ENCODE measurements at regions not wholly inside any gene's neighbourhood (a gene's known extent, or its start where the extent isn't known, plus 50 kb on each side); places are given as distances from the start of the nearest gene placed in this dataset.

DNA sequence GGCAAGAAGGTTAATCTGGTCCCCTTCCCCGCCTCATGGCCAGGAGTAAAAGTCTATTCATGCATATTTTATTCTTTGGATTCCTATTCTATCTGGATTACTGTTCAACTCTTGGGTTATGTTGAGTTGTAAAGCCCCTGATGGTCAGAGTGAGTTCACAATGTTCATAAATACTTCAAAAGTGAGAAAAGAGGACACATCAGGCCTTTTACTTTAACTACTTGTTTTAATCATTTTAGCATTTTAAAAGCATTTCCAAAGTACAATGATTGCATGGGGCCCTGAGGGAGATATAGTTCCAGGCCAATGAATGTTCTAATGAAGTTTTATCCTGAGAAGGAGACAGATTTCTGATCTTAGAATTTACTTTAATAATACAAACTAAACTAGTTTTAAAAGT, 93.9 kb downstream of the BOD1 start:
- FAIRE-seq (no peak), DNase-seq (ENCODE audit: low read depth, low spot score) (no peak)
- Histone ChIP-seq H3K4me2 (ENCODE audit: insufficient read depth, low read length) (no peak overlapping the region), H4K20me1 (replicated peaks; ENCODE audit: control insufficient read depth, extremely low read depth, insufficient read depth, low read length) (no peaks in the 10 kb centered on the region), H3K4me3 (replicated peaks in 1 of 3; ENCODE audit: insufficient read depth in 1 of 3, low read depth in 1 of 3, low read length in 3 of 3) (no peak overlapping the region), H3K9me3 (replicated peaks; ENCODE audit: control insufficient read depth, insufficient read depth, low read length) (no peaks in the 10 kb centered on the region), H3K27ac (ENCODE audit: insufficient read depth, low read depth, low read length) (no peak overlapping the region), H3K79me2 (ENCODE audit: control insufficient read depth, insufficient read depth, low read length) (no peaks in the 10 kb centered on the region), H3K4me1 (ENCODE audit: control insufficient read depth, extremely low read depth, insufficient read depth, low read length) (no peaks in the 10 kb centered on the region), H3K9me1 (replicated peaks; ENCODE audit: control insufficient read depth, extremely low read depth, insufficient read depth, low read length) (no peaks in the 10 kb centered on the region), H3K27me3 (ENCODE audit: control insufficient read depth in 2 of 2, insufficient read depth in 2 of 2, low read length in 2 of 2) (no peaks in the 10 kb centered on the region), H3K36me3 (ENCODE audit: control insufficient read depth in 2 of 2, extremely low read depth in 1 of 2, insufficient read depth in 2 of 2, low read length in 2 of 2) (no peaks in the 10 kb centered on the region), H2AFZ (ENCODE audit: low read depth, low read length) (no peak overlapping the region), H3K9ac (replicated peaks; ENCODE audit: extremely low read depth, insufficient read depth, low read length) (no peak overlapping the region)
- CTCF ChIA-PET = no interaction called here
- POLR2A ChIA-PET = no interaction called here
- TF ChIP-seq JUN (IDR thresholded peaks at IDR 0.05; ENCODE audit: borderline replicate concordance, insufficient read depth, insufficient read length, low read depth) (no peak), POLR2AphosphoS5 (IDR thresholded peaks at IDR 0.05; ENCODE audit: insufficient read depth, low read depth, low read length) (no peak), GATA2 (IDR thresholded peaks at IDR 0.05; ENCODE audit: insufficient read depth, insufficient read length, low read depth, low read length) (no peak), POLR2A (IDR thresholded peaks at IDR 0.05; ENCODE audit: low read depth, low read length) (no peak), FOS (IDR thresholded peaks at IDR 0.05; ENCODE audit: borderline replicate concordance, insufficient read depth, low read length) (no peak)
- TF ChIP-seq, protein P1, sequence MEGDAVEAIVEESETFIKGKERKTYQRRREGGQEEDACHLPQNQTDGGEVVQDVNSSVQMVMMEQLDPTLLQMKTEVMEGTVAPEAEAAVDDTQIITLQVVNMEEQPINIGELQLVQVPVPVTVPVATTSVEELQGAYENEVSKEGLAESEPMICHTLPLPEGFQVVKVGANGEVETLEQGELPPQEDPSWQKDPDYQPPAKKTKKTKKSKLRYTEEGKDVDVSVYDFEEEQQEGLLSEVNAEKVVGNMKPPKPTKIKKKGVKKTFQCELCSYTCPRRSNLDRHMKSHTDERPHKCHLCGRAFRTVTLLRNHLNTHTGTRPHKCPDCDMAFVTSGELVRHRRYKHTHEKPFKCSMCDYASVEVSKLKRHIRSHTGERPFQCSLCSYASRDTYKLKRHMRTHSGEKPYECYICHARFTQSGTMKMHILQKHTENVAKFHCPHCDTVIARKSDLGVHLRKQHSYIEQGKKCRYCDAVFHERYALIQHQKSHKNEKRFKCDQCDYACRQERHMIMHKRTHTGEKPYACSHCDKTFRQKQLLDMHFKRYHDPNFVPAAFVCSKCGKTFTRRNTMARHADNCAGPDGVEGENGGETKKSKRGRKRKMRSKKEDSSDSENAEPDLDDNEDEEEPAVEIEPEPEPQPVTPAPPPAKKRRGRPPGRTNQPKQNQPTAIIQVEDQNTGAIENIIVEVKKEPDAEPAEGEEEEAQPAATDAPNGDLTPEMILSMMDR (IDR thresholded peaks at IDR 0.05; ENCODE audit: extremely low read depth in 1 of 2, insufficient read depth in 1 of 2, low read depth in 1 of 2, low read length in 2 of 2) = no peak
- dilution Hi-C loops (cut with MboI; ENCODE audit: extremely low pct_ligation_motif_present, low sequenced_read_pairs) (no loop called here), intact Hi-C loops (cut with micrococcal nuclease) (no loop called here)
- BruUV-seq (replicated peaks) = no TSS peak

GRCh38 chr5:173518856-173519255, 97.6 kb downstream of the BOD1 start:
- H3K36me3 ChIP-seq (ENCODE audit: control insufficient read depth in 2 of 2, extremely low read depth in 1 of 2, insufficient read depth in 2 of 2, low read length in 2 of 2) = no peaks in the 10 kb centered on the region
- no peak overlapping the region for H2AFZ ChIP-seq (ENCODE audit: low read depth, low read length)
- CTCF ChIA-PET = no interaction called here
- H3K27ac ChIP-seq (ENCODE audit: insufficient read depth, low read depth, low read length) = no peak overlapping the region
- DNase-seq (ENCODE audit: low read depth, low spot score) (no peak), FAIRE-seq (no peak)
- H3K27me3 ChIP-seq (ENCODE audit: control insufficient read depth in 2 of 2, insufficient read depth in 2 of 2, low read length in 2 of 2) = no peaks in the 10 kb centered on the region
- POLR2A ChIA-PET = no interaction called here
- no peak overlapping the region for H3K4me3 ChIP-seq (replicated peaks in 1 of 3; ENCODE audit: insufficient read depth in 1 of 3, low read depth in 1 of 3, low read length in 3 of 3)
- no peak overlapping the region for H3K4me2 ChIP-seq (ENCODE audit: insufficient read depth, low read length)
- BruUV-seq (replicated peaks) = no TSS peak
- H4K20me1 ChIP-seq (replicated peaks; ENCODE audit: control insufficient read depth, extremely low read depth, insufficient read depth, low read length) = no peaks in the 10 kb centered on the region
- H3K9ac ChIP-seq (replicated peaks; ENCODE audit: extremely low read depth, insufficient read depth, low read length) = no peak overlapping the region
- H3K9me3 ChIP-seq (replicated peaks; ENCODE audit: control insufficient read depth, insufficient read depth, low read length) = no peaks in the 10 kb centered on the region
- H3K79me2 ChIP-seq (ENCODE audit: control insufficient read depth, insufficient read depth, low read length) = no peaks in the 10 kb centered on the region
- intact Hi-C loops (cut with micrococcal nuclease) = no loop called here
- H3K9me1 ChIP-seq (replicated peaks; ENCODE audit: control insufficient read depth, extremely low read depth, insufficient read depth, low read length) = no peaks in the 10 kb centered on the region
- H3K4me1 ChIP-seq (ENCODE audit: control insufficient read depth, extremely low read depth, insufficient read depth, low read length) = no peaks in the 10 kb centered on the region
- TF ChIP-seq, protein P2, sequence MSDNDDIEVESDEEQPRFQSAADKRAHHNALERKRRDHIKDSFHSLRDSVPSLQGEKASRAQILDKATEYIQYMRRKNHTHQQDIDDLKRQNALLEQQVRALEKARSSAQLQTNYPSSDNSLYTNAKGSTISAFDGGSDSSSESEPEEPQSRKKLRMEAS (IDR thresholded peaks at IDR 0.05; ENCODE audit: insufficient read depth, insufficient read length) = no peak
- TF ChIP-seq JUN (IDR thresholded peaks at IDR 0.05; ENCODE audit: borderline replicate concordance, insufficient read depth, insufficient read length, low read depth) = no peak
- no peak for TF ChIP-seq MYC (IDR thresholded peaks at IDR 0.05; ENCODE audit: low read depth, low read length)
- TF ChIP-seq POLR2A (IDR thresholded peaks at IDR 0.05; ENCODE audit: low read depth, low read length) = no peak
- TF ChIP-seq EZH2 (IDR thresholded peaks at IDR 0.05; ENCODE audit: borderline replicate concordance, low read depth, low read length, severe bottlenecking) = no peak
- TF ChIP-seq, protein P1 (IDR thresholded peaks at IDR 0.05; ENCODE audit: extremely low read depth in 1 of 2, insufficient read depth in 1 of 2, low read depth in 1 of 2, low read length in 2 of 2) = no peak
- dilution Hi-C loops (cut with MboI; ENCODE audit: extremely low pct_ligation_motif_present, low sequenced_read_pairs) = no loop called here
